ENCODE measurements at regions not wholly inside any gene's neighbourhood (a gene's known extent, or its start where the extent isn't known, plus 50 kb on each side); places are given as distances from the start of the nearest gene placed in this dataset.

DNA sequence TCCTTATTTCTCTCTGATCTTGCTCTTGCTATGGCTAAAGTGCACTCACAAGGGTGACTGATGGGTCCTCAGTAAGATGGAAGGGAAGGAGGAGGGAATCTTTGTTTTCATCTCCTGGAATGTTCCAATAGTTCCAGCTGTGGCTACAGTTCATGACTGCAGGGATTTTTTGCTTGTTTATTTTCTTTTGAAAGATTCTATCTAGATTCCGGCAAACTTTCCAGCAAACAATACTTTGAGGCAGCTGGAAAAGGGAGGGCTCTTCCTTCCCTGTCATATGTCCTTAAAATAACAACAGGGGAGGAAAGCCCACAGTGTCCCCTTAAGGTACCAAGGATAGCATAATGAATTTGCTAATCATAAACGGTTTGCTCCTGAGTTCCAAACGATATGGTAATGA lies 111.3 kb upstream of the SLC14A2 start:
- WGBS, 2 donors, result 43 to 62% methylated on average over 3 of the region's 3 CpGs
- H3K36me3 ChIP-seq, result no peaks in the 10 kb centered on the region
- intact Hi-C loops (cut with DNase I), result no loop called here
- no peak overlapping the region for H3K4me3 ChIP-seq
- no peaks in the 10 kb centered on the region for H3K9me3 ChIP-seq
- DNase-seq, result no peak
- TF ChIP-seq POLR2AphosphoS5 (IDR thresholded peaks at IDR 0.05) (no peak), POLR2A (IDR thresholded peaks at IDR 0.05) (no peak), CTCF (IDR thresholded peaks at IDR 0.05) (no peak), EP300 (IDR thresholded peaks at IDR 0.05) (no peak)
- H3K27ac ChIP-seq, result no peak overlapping the region
- H3K4me1 ChIP-seq, result no peaks in the 10 kb centered on the region
- H3K27me3 ChIP-seq, result no peaks in the 10 kb centered on the region

- H3K4me3 ChIP-seq, result no peak overlapping the region
- no peaks in the 10 kb centered on the region for H3K9me3 ChIP-seq
- H3K27ac ChIP-seq, result no peak overlapping the region
- no peak for TF ChIP-seq POLR2A (IDR thresholded peaks at IDR 0.05)
- TF ChIP-seq POLR2AphosphoS5 (IDR thresholded peaks at IDR 0.05), result no peak
- TF ChIP-seq EP300 (IDR thresholded peaks at IDR 0.05), result no peak
- TF ChIP-seq CTCF (IDR thresholded peaks at IDR 0.05), result no peak
- WGBS, 2 donors, result 66 to 77% methylated on average over 12 of the region's 12 CpGs
- no peak for DNase-seq
- intact Hi-C loops (cut with DNase I), result no loop called here
- H3K36me3 ChIP-seq, result no peaks in the 10 kb centered on the region
- no peaks in the 10 kb centered on the region for H3K27me3 ChIP-seq
- H3K4me1 ChIP-seq, result no peaks in the 10 kb centered on the region
These were observed 109.6 kb upstream of the SLC14A2 start for GRCh38 chr18:45505497-45506206.

DNA sequence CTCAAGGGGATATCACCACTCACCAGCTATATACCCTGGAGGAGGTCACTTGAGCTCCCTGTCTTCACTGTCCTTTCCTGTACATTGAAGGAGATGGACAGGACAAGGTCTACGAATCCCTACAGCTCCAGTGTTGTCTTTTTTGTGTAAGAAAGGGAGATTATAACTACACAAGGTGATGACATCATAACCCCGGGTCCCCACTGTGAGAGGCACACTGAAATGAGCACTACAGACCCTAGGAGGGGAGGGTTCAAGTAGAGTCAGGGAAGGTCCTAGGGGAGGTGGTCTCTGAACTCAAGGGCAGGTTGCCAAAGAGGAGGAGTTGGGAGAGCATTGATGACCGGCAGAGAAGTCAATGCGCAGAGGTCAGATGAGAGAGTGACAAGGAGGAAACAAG lies 108.3 kb upstream of the SLC14A2 start:
- no peaks in the 10 kb centered on the region for H3K4me1 ChIP-seq
- no peaks in the 10 kb centered on the region for H3K9me3 ChIP-seq
- intact Hi-C loops (cut with DNase I), result no loop called here
- H3K36me3 ChIP-seq, result no peaks in the 10 kb centered on the region
- H3K27ac ChIP-seq, result no peak overlapping the region
- H3K27me3 ChIP-seq, result no peaks in the 10 kb centered on the region
- WGBS, 2 donors, result 94 to 95% methylated on average over 4 of the region's 4 CpGs
- TF ChIP-seq EP300 (IDR thresholded peaks at IDR 0.05) (no peak), POLR2A (IDR thresholded peaks at IDR 0.05) (no peak), POLR2AphosphoS5 (IDR thresholded peaks at IDR 0.05) (no peak), CTCF (IDR thresholded peaks at IDR 0.05) (no peak)
- no peak for DNase-seq
- H3K4me3 ChIP-seq, result no peak overlapping the region

DNA sequence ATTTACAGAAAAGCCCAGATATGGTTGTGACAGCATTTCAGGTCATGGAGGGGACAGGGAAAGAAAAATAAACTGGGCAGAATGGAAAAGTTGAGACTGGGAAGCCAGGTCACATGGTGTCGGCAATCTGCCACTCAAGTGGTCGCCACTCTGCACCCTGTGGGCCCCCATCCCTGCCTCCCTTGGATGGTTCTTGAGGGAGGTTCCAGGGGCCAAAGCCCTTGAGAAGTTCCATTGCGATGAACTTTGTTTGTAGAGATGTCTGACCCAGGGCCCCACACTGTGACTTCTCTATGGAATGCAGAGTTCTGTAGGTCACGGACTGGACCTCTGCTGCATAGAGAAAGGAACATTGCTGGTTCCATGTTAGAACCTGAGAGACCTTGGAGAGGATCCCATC lies 105.7 kb upstream of the SLC14A2 start:
- Histone ChIP-seq H3K4me1 (no peaks in the 10 kb centered on the region), H3K4me3 (no peak overlapping the region), H3K36me3 (no peaks in the 10 kb centered on the region), H3K27me3 (no peaks in the 10 kb centered on the region), H3K9me3 (no peaks in the 10 kb centered on the region), H3K27ac (no peak overlapping the region)
- intact Hi-C loops (cut with DNase I), result no loop called here
- TF ChIP-seq POLR2A (IDR thresholded peaks at IDR 0.05), result no peak
- no peak for TF ChIP-seq CTCF (IDR thresholded peaks at IDR 0.05)
- no peak for TF ChIP-seq POLR2AphosphoS5 (IDR thresholded peaks at IDR 0.05)
- TF ChIP-seq EP300 (IDR thresholded peaks at IDR 0.05), result no peak
- DNase-seq, result no peak
- 71 to 84% methylated on average over 4 of the region's 4 CpGs for WGBS, 2 donors

- WGBS, 2 donors, result 92% methylated on average over 3 of the region's 3 CpGs
- H3K27ac ChIP-seq, result no peak overlapping the region
- no peaks in the 10 kb centered on the region for H3K9me3 ChIP-seq
- no peak for DNase-seq
- H3K36me3 ChIP-seq, result no peaks in the 10 kb centered on the region
- intact Hi-C loops (cut with DNase I), result no loop called here
- TF ChIP-seq POLR2AphosphoS5 (IDR thresholded peaks at IDR 0.05), result no peak
- TF ChIP-seq EP300 (IDR thresholded peaks at IDR 0.05), result no peak
- TF ChIP-seq POLR2A (IDR thresholded peaks at IDR 0.05), result no peak
- no peak for TF ChIP-seq CTCF (IDR thresholded peaks at IDR 0.05)
- H3K4me1 ChIP-seq, result no peaks in the 10 kb centered on the region
- H3K27me3 ChIP-seq, result no peaks in the 10 kb centered on the region
- H3K4me3 ChIP-seq, result no peak overlapping the region
These were observed 104.6 kb upstream of the SLC14A2 start for GRCh38 chr18:45510656-45511055.
